ENCODE measurements at regions not wholly inside any gene's neighbourhood (a gene's known extent, or its start where the extent isn't known, plus 50 kb on each side); places are given as distances from the start of the nearest gene placed in this dataset.

DNA sequence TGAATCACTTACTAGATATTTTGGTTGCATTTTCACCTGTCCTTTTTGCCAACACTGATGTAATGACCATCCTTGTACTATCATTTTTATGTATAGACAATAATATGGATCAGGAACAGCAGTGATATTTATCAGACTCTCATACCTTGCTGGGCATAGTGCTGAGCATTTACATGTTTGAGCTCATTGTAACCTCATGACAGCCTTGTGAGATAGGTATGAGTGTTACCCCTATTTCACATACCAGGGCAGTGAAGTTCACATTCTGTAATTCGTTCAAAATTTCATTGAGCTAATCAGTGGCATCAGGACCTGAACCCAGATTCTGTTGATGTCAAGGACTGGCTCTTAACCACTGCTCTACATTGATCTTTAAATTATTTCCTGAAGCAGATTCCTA is 221.5 kb upstream of the TBL1XR1 start:
- Histone ChIP-seq H3K79me2 (no peaks in the 10 kb centered on the region), H3K4me1 (peaks cover 10% of the 10 kb centered on the region), H3K27ac (no peak overlapping the region), H3K4me2 (ENCODE audit: low read length) (no peak overlapping the region), H3K4me3 (ENCODE audit: low read depth, low read length) (no peak overlapping the region), H2AFZ (no peak overlapping the region), H3K9ac (no peak overlapping the region), H3K9me3 (ENCODE audit: control insufficient read depth, low read length) (no peaks in the 10 kb centered on the region), H3K36me3 (ENCODE audit: control insufficient read depth, insufficient read depth, low read length) (no peaks in the 10 kb centered on the region), H3K27me3 (ENCODE audit: control insufficient read depth, insufficient read depth, low read length) (no peaks in the 10 kb centered on the region)
- no peak for TF ChIP-seq CTCF (IDR thresholded peaks at IDR 0.05)

- H3K4me2 ChIP-seq (ENCODE audit: low read length): no peak overlapping the region
- no peak for TF ChIP-seq CTCF (IDR thresholded peaks at IDR 0.05)
- peak overlapping the region; percentile 47 for H2AFZ ChIP-seq
- H3K4me3 ChIP-seq (ENCODE audit: low read depth, low read length): no peak overlapping the region
- H3K9me3 ChIP-seq (ENCODE audit: control insufficient read depth, low read length): no peaks in the 10 kb centered on the region
- no peaks in the 10 kb centered on the region for H3K36me3 ChIP-seq (ENCODE audit: control insufficient read depth, insufficient read depth, low read length)
- no peak overlapping the region for H3K27ac ChIP-seq
- peaks cover 10% of the 10 kb centered on the region for H3K4me1 ChIP-seq
- H3K9ac ChIP-seq: no peak overlapping the region
- H3K27me3 ChIP-seq (ENCODE audit: control insufficient read depth, insufficient read depth, low read length): no peaks in the 10 kb centered on the region
- H3K79me2 ChIP-seq: no peaks in the 10 kb centered on the region
These were observed 222.8 kb upstream of the TBL1XR1 start for GRCh38 chr3:177419904-177420601.

GRCh38 chr3:177420651-177421480 is 223.6 kb upstream of the TBL1XR1 start:
- no peak overlapping the region for H3K4me2 ChIP-seq (ENCODE audit: low read length)
- no peak overlapping the region for H3K27ac ChIP-seq
- H3K4me3 ChIP-seq (ENCODE audit: low read depth, low read length): no peak overlapping the region
- no peaks in the 10 kb centered on the region for H3K9me3 ChIP-seq (ENCODE audit: control insufficient read depth, low read length)
- H3K79me2 ChIP-seq: no peaks in the 10 kb centered on the region
- TF ChIP-seq CTCF (IDR thresholded peaks at IDR 0.05): no peak
- peaks cover 10% of the 10 kb centered on the region for H3K4me1 ChIP-seq
- no peak overlapping the region for H3K9ac ChIP-seq
- H2AFZ ChIP-seq: no peak overlapping the region
- no peaks in the 10 kb centered on the region for H3K36me3 ChIP-seq (ENCODE audit: control insufficient read depth, insufficient read depth, low read length)
- H3K27me3 ChIP-seq (ENCODE audit: control insufficient read depth, insufficient read depth, low read length): no peaks in the 10 kb centered on the region

DNA sequence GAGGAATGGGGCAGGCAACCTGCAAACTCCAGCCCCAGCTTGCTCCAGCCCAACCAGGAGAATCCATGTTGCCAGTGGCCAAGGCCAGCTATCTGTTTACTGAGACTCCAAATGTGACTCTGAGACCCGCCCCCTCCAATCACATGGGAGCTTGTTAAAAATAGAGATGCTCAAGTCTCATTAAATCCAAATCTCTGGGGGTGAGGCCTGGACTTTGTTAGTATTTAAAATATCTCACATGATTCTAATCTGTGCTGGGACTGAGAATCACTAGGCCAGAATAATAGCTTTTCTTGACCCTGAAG is 224.2 kb upstream of the TBL1XR1 start:
- no peaks in the 10 kb centered on the region for H3K27me3 ChIP-seq (ENCODE audit: control insufficient read depth, insufficient read depth, low read length)
- no peaks in the 10 kb centered on the region for H3K9me3 ChIP-seq (ENCODE audit: control insufficient read depth, low read length)
- no peaks in the 10 kb centered on the region for H3K36me3 ChIP-seq (ENCODE audit: control insufficient read depth, insufficient read depth, low read length)
- peaks cover 10% of the 10 kb centered on the region for H3K4me1 ChIP-seq
- no peak overlapping the region for H3K9ac ChIP-seq
- no peak for TF ChIP-seq CTCF (IDR thresholded peaks at IDR 0.05)
- H2AFZ ChIP-seq: no peak overlapping the region
- no peak overlapping the region for H3K27ac ChIP-seq
- no peaks in the 10 kb centered on the region for H3K79me2 ChIP-seq
- no peak overlapping the region for H3K4me2 ChIP-seq (ENCODE audit: low read length)
- no peak overlapping the region for H3K4me3 ChIP-seq (ENCODE audit: low read depth, low read length)
